Neural cell (in vitro differentiated cells): ENCODE measurements at regions not wholly inside any gene's neighbourhood (a gene's known extent, or its start where the extent isn't known, plus 50 kb on each side); places are given as distances from the start of the nearest gene placed in this dataset.

Experiments
- H2AFZ ChIP-seq: fragments of 200-600, 300-800 bp; sonication (generic), shearing (Covaris generic); 2 replicates; pipeline ENCODE4 v1.6.0; 2014; ENCODE audit warnings: low read depth, mild to moderate bottlenecking, antibody characterized with exemption, low read length, moderate library complexity
- H3F3A ChIP-seq: fragments of 200-600 bp; shearing (Covaris generic); 2 replicates; pipeline ENCODE4 v1.6.1; 2016; ENCODE audit warnings: mild to moderate bottlenecking, moderate library complexity, mixed read lengths, antibody characterized with exemption, low read length; ENCODE audit not compliant: insufficient read depth, poor library complexity, severe bottlenecking
- H3K27ac ChIP-seq: fragments of 200-600, 300-800 bp; sonication (generic), shearing (Covaris generic); 2 replicates; pipeline ENCODE4 v1.5.1; 2014; ENCODE audit warnings: mild to moderate bottlenecking, low read length, moderate library complexity
- H3K27me3 ChIP-seq: fragments of 300-800, 200-600 bp; sonication (generic), shearing (Covaris generic); 2 replicates; pipeline ENCODE4 v1.6.0; 2014; ENCODE audit warnings: mild to moderate bottlenecking, low read depth, low read length, moderate library complexity; ENCODE audit not compliant: insufficient read depth
- H3K36me3 ChIP-seq: fragments of 300-800, 200-600 bp; sonication (generic), shearing (Covaris generic); 2 replicates; pipeline ENCODE4 v1.5.1; 2014; ENCODE audit warnings: mild to moderate bottlenecking, antibody characterized with exemption, low read length, moderate library complexity; ENCODE audit not compliant: insufficient read depth
- H3K4me2 ChIP-seq: fragments of 300-800, 200-600 bp; sonication (generic), shearing (Covaris generic); 2 replicates; pipeline ENCODE4 v1.6.0; 2014; ENCODE audit warnings: mild to moderate bottlenecking, low read length
- H3K4me3 ChIP-seq: fragments of 300-800, 200-600 bp; sonication (generic), shearing (Covaris generic); 2 replicates; pipeline ENCODE4 v1.5.1; 2014; ENCODE audit warnings: mild to moderate bottlenecking, low read length, moderate library complexity
- H3K79me2 ChIP-seq: fragments of 200-600 bp; shearing (Covaris generic); replicated peaks from 2 replicates; pipeline ENCODE4 v1.6.0; 2014; ENCODE audit warnings: mild to moderate bottlenecking, low read length, moderate library complexity; ENCODE audit not compliant: insufficient read depth
- H3K9ac ChIP-seq: fragments of 300-800, 200-600 bp; sonication (generic), shearing (Covaris generic); 2 replicates; pipeline ENCODE4 v1.6.1; 2016; ENCODE audit warnings: mild to moderate bottlenecking, low read length, mixed read lengths
- H3K9me2 ChIP-seq: fragments of 200-600 bp; shearing (Covaris generic); 2 replicates; pipeline ENCODE4 v1.6.1; 2016; ENCODE audit warnings: mild to moderate bottlenecking, low read length, mixed read lengths; ENCODE audit not compliant: insufficient read depth
- H3K9me3 ChIP-seq: fragments of 200-600, 300-800 bp; sonication (generic), shearing (Covaris generic); 2 replicates; pipeline ENCODE4 v1.6.1; 2016; ENCODE audit warnings: mild to moderate bottlenecking, mixed run types, low read length, moderate library complexity, mixed read lengths
- H4K20me1 ChIP-seq: fragments of 200-600 bp; shearing (Covaris generic); 2 replicates; pipeline ENCODE4 v1.6.1; 2016; ENCODE audit warnings: mild to moderate bottlenecking, mixed run types; ENCODE audit not compliant: insufficient read depth
- CTCF ChIP-seq: fragments of 450-650 bp; IDR thresholded peaks from 2 replicates; pipeline ENCODE4 v1.5.1; 2014; ENCODE audit warnings: antibody characterized with exemption, mild to moderate bottlenecking, moderate library complexity; ENCODE audit not compliant: poor library complexity, severe bottlenecking
- EP300 ChIP-seq: fragments of 450-650 bp; conservative IDR thresholded peaks from 2 replicates; pipeline ENCODE4 v1.6.1; 2014; ENCODE audit warnings: antibody characterized with exemption, mild to moderate bottlenecking, moderate library complexity; ENCODE audit not compliant: poor library complexity, severe bottlenecking
- EZH2 ChIP-seq: fragments of 200-600, 300-800 bp; shearing (Covaris generic), sonication (generic); IDR thresholded peaks from 2 replicates; pipeline ENCODE4 v1.6.1; 2014; ENCODE audit warnings: antibody characterized with exemption, low read length, borderline replicate concordance, mild to moderate bottlenecking; ENCODE audit not compliant: insufficient read depth, poor library complexity, severe bottlenecking
- MXI1 ChIP-seq: fragments of 450-650 bp; conservative IDR thresholded peaks from 2 replicates; pipeline ENCODE4 v1.6.1; 2014; ENCODE audit warnings: antibody characterized with exemption, mild to moderate bottlenecking; ENCODE audit not compliant: poor library complexity, severe bottlenecking
- POLR2AphosphoS5 ChIP-seq: IDR thresholded peaks from 2 replicates; pipeline ENCODE4 v1.6.1; 2012
- RAD21 ChIP-seq: fragments of 450-650 bp; conservative IDR thresholded peaks from 2 replicates; pipeline ENCODE4 v1.6.1; 2014; ENCODE audit warnings: antibody characterized with exemption, mild to moderate bottlenecking, moderate library complexity
- REST ChIP-seq: IDR thresholded peaks from 2 replicates; pipeline ENCODE4 v1.6.1; 2012; ENCODE audit warnings: borderline replicate concordance
- SMC3 ChIP-seq: fragments of 450-650 bp; conservative IDR thresholded peaks from 2 replicates; pipeline ENCODE4 v1.6.1; 2014; ENCODE audit warnings: antibody characterized with exemption, mild to moderate bottlenecking, moderate library complexity; ENCODE audit not compliant: poor library complexity
- TAF1 ChIP-seq: IDR thresholded peaks from 2 replicates; pipeline ENCODE4 v1.6.1; 2012; ENCODE audit warnings: low read depth

DNA sequence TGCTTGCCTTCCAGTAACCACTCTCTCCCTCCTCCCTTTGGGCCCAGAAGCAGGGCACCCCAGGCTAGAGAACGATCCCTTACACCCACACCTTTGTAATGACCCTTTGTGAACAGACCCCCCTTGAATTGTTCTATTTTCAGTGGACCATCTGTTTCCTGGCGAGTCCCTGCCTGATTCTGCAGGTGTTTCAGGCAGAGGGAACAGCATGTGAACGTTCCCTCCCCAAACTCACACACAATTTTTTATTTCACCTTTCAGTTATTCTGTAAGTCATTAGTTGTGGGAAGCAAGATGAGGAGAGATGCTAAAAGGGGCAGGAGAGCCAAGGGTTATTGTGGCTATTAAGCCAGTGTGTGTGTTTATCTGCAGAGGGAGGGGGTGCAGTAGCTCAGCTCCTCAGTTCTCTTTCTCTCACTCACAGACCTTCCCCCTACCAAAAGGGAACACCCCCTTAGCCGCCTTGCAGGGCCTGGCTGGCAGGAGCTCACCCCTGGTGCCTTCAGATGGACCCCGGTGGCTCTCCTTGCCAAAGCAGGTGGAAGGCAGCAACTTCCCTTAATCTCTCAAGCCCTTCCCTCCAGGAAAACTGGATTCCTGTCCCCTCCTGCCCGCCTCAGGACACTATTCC, 64.8 kb upstream of the SPON1 start:
- H3K79me2 ChIP-seq: no peaks in the 10 kb centered on the region
- H3K36me3 ChIP-seq: no peaks in the 10 kb centered on the region
- no peaks in the 10 kb centered on the region for H4K20me1 ChIP-seq
- no peak overlapping the region for H3K27ac ChIP-seq
- TF ChIP-seq EP300: no peak
- TF ChIP-seq MXI1: no peak
- no peak for TF ChIP-seq RAD21
- no peak for TF ChIP-seq CTCF
- no peak for TF ChIP-seq SMC3
- TF ChIP-seq REST: no peak
- no peak for TF ChIP-seq POLR2AphosphoS5
- H3K27me3 ChIP-seq: no peaks in the 10 kb centered on the region
- H3F3A ChIP-seq: no peaks in the 10 kb centered on the region
- no peak overlapping the region for H3K4me3 ChIP-seq
- H3K4me2 ChIP-seq: no peak overlapping the region
- H3K9me3 ChIP-seq: no peaks in the 10 kb centered on the region
- H2AFZ ChIP-seq: no peak overlapping the region
- H3K9ac ChIP-seq: no peak overlapping the region
- H3K9me2 ChIP-seq: no peaks in the 10 kb centered on the region

GRCh38 chr11:13899603-13900002, 62.9 kb upstream of the SPON1 start:
- no peaks in the 10 kb centered on the region for H4K20me1 ChIP-seq
- H3K4me2 ChIP-seq: no peak overlapping the region
- H3K36me3 ChIP-seq: no peaks in the 10 kb centered on the region
- no peak overlapping the region for H3K4me3 ChIP-seq
- H3K9me2 ChIP-seq: no peaks in the 10 kb centered on the region
- no peaks in the 10 kb centered on the region for H3K27me3 ChIP-seq
- no peak overlapping the region for H3K27ac ChIP-seq
- no peak overlapping the region for H3K9ac ChIP-seq
- H2AFZ ChIP-seq: no peak overlapping the region
- no peaks in the 10 kb centered on the region for H3K9me3 ChIP-seq
- H3F3A ChIP-seq: no peaks in the 10 kb centered on the region
- TF ChIP-seq RAD21 (no peak), POLR2AphosphoS5 (no peak), EZH2 (no peak), SMC3 (no peak), MXI1 (no peak), EP300 (no peak), TAF1 (no peak), REST (no peak), CTCF (no peak)
- H3K79me2 ChIP-seq: no peaks in the 10 kb centered on the region
